Fibroblast of lung (primary cell): ENCODE measurements at regions not wholly inside any gene's neighbourhood (a gene's known extent, or its start where the extent isn't known, plus 50 kb on each side); places are given as distances from the start of the nearest gene placed in this dataset.
"Not testable (repeated sequence)": the region's sequence is repeated elsewhere in the genome, so short reads cannot be mapped to it uniquely, and the experiment has no call there.

Experiments used
- DNase-seq, 2 donors: peaks; one replicate each; pipeline versions ENCODE4 v3.0.0 to v3.0.0-alpha.2; 2010; ENCODE audit warnings: low read depth in 2 of 2
- H2AFZ ChIP-seq: 2 replicates; pipeline ENCODE4 v1.5.1; 2012; ENCODE audit warnings: low read length, control low read depth, inconsistent platforms
- H3K27ac ChIP-seq: 2 replicates; pipeline ENCODE4 v1.5.1; 2011; ENCODE audit warnings: low read length, control low read depth; ENCODE audit not compliant: insufficient read depth
- H3K27me3 ChIP-seq: 2 replicates; pipeline ENCODE4 v1.5.1; 2011; ENCODE audit warnings: mild to moderate bottlenecking, low read length; ENCODE audit not compliant: control insufficient read depth, insufficient read depth
- H3K36me3 ChIP-seq: 2 replicates; pipeline ENCODE4 v1.5.1; 2011; ENCODE audit warnings: low read length; ENCODE audit not compliant: control insufficient read depth, insufficient read depth
- H3K4me1 ChIP-seq: 2 replicates; pipeline ENCODE4 v1.5.1; 2011; ENCODE audit warnings: low read length; ENCODE audit not compliant: control insufficient read depth, insufficient read depth; ENCODE audit errors: extremely low read depth
- H3K4me2 ChIP-seq: 2 replicates; pipeline ENCODE4 v1.5.1; 2011; ENCODE audit warnings: low read length, control low read depth; ENCODE audit not compliant: insufficient read depth; ENCODE audit errors: extremely low read depth
- H3K4me3 ChIP-seq, 4 experiments: fragments of 200-600 bp in 1 of 4; sonication (generic) in 1 of 4; replicated peaks in 1 of 4; 2 replicates each; pipeline ENCODE4 v1.5.1; 2011 to 2016; ENCODE audit warnings: low read length in 4 of 4, low read depth in 3 of 4, mild to moderate bottlenecking in 3 of 4, control low read depth in 2 of 4, inconsistent platforms in 1 of 4, mixed read lengths in 1 of 4; ENCODE audit not compliant: insufficient read depth in 1 of 4; ENCODE audit errors: control extremely low read depth in 1 of 4
- H3K79me2 ChIP-seq: 2 replicates; pipeline ENCODE4 v1.5.1; 2012; ENCODE audit warnings: mild to moderate bottlenecking, low read length, inconsistent platforms; ENCODE audit not compliant: control insufficient read depth, insufficient read depth
- H3K9ac ChIP-seq: 2 replicates; pipeline ENCODE4 v1.5.1; 2011; ENCODE audit warnings: mild to moderate bottlenecking, low read length, control low read depth; ENCODE audit not compliant: insufficient read depth
- H3K9me3 ChIP-seq: 2 replicates; pipeline ENCODE4 v1.5.1; 2012; ENCODE audit warnings: low read depth, low read length; ENCODE audit not compliant: control insufficient read depth, insufficient read depth
- H4K20me1 ChIP-seq: 2 replicates; pipeline ENCODE4 v1.5.1; 2011; ENCODE audit warnings: low read length; ENCODE audit not compliant: control insufficient read depth, insufficient read depth; ENCODE audit errors: extremely low read depth
- CTCF ChIP-seq, 2 donors: IDR thresholded peaks in 1 of 2; conservative IDR thresholded peaks in 1 of 2; 1 replicate in 1 of 2; 2 replicates in 1 of 2; pipeline ENCODE4 v1.5.1; 2011 to 2012; ENCODE audit warnings: low read length in 2 of 2, control low read depth in 1 of 2, inconsistent platforms in 1 of 2, low read depth in 1 of 2, mild to moderate bottlenecking in 1 of 2
- EZH2 ChIP-seq: IDR thresholded peaks from 2 replicates; pipeline ENCODE4 v1.5.1; 2012; ENCODE audit warnings: low read length, control low read depth, mild to moderate bottlenecking; ENCODE audit errors: missing control alignments

- Histone ChIP-seq H3K4me3 (no peak overlapping the region), H2AFZ (no peak overlapping the region), H3K27ac (no peak overlapping the region), H3K27me3 (no peaks in the 10 kb centered on the region), H3K4me1 (no peaks in the 10 kb centered on the region), H3K36me3 (no peaks in the 10 kb centered on the region), H3K4me2 (no peak overlapping the region), H3K79me2 (no peaks in the 10 kb centered on the region), H3K9me3 (no peaks in the 10 kb centered on the region), H3K9ac (no peak overlapping the region), H4K20me1 (no peaks in the 10 kb centered on the region)
- TF ChIP-seq CTCF (conservative IDR thresholded peaks at IDR 0.05 in 1 of 2, IDR thresholded peaks at IDR 0.05 in 1 of 2; ENCODE audit: low read depth in 1 of 2, low read length in 2 of 2) (no peak), EZH2 (no peak)
- DNase-seq = no peak
These were observed 228.3 kb upstream of the ELL2 start for GRCh38 chr5:96189987-96190386.

DNA sequence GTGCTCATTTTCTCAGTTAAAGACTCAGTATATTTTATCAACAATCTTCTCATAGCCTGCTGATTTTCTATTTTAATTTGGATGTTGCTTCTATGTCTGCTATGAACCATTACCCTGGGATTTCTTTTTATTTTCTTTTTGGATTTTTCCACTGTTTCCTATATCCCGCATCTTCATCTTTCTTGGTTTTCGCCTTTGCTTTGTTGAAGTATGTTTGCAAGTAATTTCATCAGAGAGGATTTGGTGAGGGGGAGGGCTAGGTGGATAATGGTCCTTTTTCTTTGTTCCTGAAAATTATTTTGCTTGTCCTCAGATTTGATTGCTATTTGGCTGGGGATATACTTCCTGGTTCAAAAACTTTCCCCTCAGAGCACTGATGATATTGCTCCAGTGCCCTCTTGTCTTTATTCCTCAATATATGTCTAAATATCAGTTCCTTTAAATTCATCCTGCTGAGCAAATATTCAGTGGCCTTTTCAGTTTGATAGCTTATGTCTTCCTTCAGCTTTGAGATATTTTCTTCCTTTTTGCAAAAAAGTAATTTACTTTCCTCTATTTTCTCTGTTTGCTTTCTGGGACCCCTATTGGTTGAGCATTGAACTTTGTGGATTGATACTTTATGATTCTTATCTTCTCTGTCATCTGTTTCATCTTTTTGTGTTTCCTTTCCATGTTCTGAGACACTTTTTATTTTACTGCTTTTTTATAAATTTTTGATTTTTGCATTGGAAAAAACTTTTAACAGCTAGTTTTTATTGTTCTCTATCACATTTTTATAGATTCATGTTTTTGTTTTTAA is 227.6 kb upstream of the ELL2 start:
- no peak overlapping the region for H3K4me2 ChIP-seq
- no peak for DNase-seq
- H4K20me1 ChIP-seq = no peaks in the 10 kb centered on the region
- H3K4me3 ChIP-seq = no peak overlapping the region
- H3K9me3 ChIP-seq = no peaks in the 10 kb centered on the region
- TF ChIP-seq EZH2 (no peak), CTCF (conservative IDR thresholded peaks at IDR 0.05 in 1 of 2, IDR thresholded peaks at IDR 0.05 in 1 of 2; ENCODE audit: low read depth in 1 of 2, low read length in 2 of 2) (no peak)
- no peak overlapping the region for H2AFZ ChIP-seq
- H3K4me1 ChIP-seq = no peaks in the 10 kb centered on the region
- no peaks in the 10 kb centered on the region for H3K36me3 ChIP-seq
- no peaks in the 10 kb centered on the region for H3K27me3 ChIP-seq
- H3K9ac ChIP-seq = no peak overlapping the region
- H3K79me2 ChIP-seq = no peaks in the 10 kb centered on the region
- no peak overlapping the region for H3K27ac ChIP-seq

- H3K4me2 ChIP-seq = no peak overlapping the region
- H3K4me1 ChIP-seq = no peaks in the 10 kb centered on the region
- H3K79me2 ChIP-seq = no peaks in the 10 kb centered on the region
- no peak overlapping the region for H3K9ac ChIP-seq
- no peaks in the 10 kb centered on the region for H3K27me3 ChIP-seq
- H3K27ac ChIP-seq = no peak overlapping the region
- no peaks in the 10 kb centered on the region for H4K20me1 ChIP-seq
- no peak overlapping the region for H2AFZ ChIP-seq
- no peak for DNase-seq
- no peaks in the 10 kb centered on the region for H3K36me3 ChIP-seq
- TF ChIP-seq EZH2 (no peak), CTCF (conservative IDR thresholded peaks at IDR 0.05 in 1 of 2, IDR thresholded peaks at IDR 0.05 in 1 of 2; ENCODE audit: low read depth in 1 of 2, low read length in 2 of 2) (no peak)
- H3K4me3 ChIP-seq = no peak overlapping the region
- H3K9me3 ChIP-seq = no peaks in the 10 kb centered on the region
These were observed 225.8 kb upstream of the ELL2 start for GRCh38 chr5:96187309-96188027.

DNA sequence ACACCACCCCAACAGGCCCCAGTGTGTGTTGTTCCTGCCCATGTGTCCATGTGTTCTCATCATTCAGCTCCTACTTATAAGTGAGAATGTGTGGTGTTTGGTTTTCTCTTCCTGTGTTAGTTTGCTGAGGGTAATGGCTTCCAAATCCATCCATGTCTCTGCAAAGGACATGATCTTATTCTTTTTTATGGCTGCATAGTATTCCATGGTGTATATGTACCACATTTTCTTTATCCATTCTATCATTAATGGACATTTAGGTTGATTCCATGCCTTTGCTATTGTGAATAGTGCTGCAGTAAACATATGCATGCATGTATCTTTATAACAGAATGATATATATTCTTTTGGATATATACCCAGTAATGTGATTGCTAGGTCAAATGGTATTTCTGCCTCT is 222.9 kb upstream of the ELL2 start:
- H4K20me1 ChIP-seq, H3K4me1 ChIP-seq, H3K9ac ChIP-seq, H3K9me3 ChIP-seq, H3K4me2 ChIP-seq, H3K4me3 ChIP-seq, H3K79me2 ChIP-seq, H3K27me3 ChIP-seq, H3K27ac ChIP-seq, H2AFZ ChIP-seq, H3K36me3 ChIP-seq, DNase-seq: not testable (repeated sequence)
